ENCODE measurements at regions not wholly inside any gene's neighbourhood (a gene's known extent, or its start where the extent isn't known, plus 50 kb on each side); places are given as distances from the start of the nearest gene placed in this dataset.

DNA sequence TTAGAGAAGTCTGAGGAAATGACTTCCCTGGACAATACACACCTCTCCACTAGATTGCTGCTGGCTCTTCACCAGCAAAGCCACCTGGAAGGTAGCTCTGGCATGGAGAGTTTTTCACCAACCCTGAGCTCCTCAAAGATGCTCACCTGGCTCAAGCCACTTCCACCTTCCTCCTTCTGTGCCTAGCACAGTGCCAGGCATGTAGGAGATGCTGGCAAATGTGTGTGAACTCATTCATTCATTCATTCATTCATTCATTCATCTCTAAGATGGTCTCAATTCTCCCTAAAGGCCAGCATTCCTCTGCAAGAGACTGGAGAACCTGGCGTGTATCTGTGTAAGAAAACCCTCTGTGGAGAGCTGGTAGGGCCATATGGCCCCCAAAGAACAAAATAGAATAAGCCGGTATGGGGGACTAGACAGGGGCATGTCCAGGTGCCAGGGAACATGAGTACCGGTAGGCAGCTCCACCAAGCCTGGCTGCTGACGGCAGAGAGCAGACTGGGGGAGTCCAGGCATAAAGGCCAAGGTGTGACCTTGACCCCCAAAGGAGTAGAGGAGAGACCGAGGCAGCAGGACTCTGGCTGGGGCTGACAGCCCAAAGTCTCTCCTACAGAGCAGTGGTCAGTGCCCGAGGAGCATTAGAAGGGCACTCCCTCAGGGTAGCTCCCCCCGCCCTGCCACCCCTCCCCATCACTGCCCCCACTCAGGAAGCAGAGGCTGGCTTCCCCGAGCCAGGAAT is 132.2 kb upstream of the TNRC6C start:
- H3K27me3 ChIP-seq: no peaks in the 10 kb centered on the region
- no peak overlapping the region for H3K4me3 ChIP-seq
- TF ChIP-seq EP300 (IDR thresholded peaks at IDR 0.05; ENCODE audit: low read depth) (no peak), POLR2A (IDR thresholded peaks at IDR 0.05) (no peak)
- TF ChIP-seq, protein P1, sequence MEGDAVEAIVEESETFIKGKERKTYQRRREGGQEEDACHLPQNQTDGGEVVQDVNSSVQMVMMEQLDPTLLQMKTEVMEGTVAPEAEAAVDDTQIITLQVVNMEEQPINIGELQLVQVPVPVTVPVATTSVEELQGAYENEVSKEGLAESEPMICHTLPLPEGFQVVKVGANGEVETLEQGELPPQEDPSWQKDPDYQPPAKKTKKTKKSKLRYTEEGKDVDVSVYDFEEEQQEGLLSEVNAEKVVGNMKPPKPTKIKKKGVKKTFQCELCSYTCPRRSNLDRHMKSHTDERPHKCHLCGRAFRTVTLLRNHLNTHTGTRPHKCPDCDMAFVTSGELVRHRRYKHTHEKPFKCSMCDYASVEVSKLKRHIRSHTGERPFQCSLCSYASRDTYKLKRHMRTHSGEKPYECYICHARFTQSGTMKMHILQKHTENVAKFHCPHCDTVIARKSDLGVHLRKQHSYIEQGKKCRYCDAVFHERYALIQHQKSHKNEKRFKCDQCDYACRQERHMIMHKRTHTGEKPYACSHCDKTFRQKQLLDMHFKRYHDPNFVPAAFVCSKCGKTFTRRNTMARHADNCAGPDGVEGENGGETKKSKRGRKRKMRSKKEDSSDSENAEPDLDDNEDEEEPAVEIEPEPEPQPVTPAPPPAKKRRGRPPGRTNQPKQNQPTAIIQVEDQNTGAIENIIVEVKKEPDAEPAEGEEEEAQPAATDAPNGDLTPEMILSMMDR (IDR thresholded peaks at IDR 0.05): no peak
- in situ Hi-C loops (cut with MboI; ENCODE audit: low pct_ligation_motif_present in 1 of 4, low pct_unique_long_range_greater_than_20kb in 1 of 4, low sequenced_read_pairs in 3 of 4) (no loop called here), intact Hi-C loops (cut with DNase I; ENCODE audit: low total_unique reads) (no loop called here)
- no peak for DNase-seq
- WGBS, 2 donors (ENCODE audit: low coverage in 1 of 2): 86% methylated on average over 8 of the region's 8 CpGs; no CpG with 5 or more reads in 1 of the 2 donors
- no peaks in the 10 kb centered on the region for H3K36me3 ChIP-seq
- no peak overlapping the region for H3K27ac ChIP-seq
- H3K4me1 ChIP-seq: peaks cover 3 to 26% (median 16%) of the 10 kb centered on the region in 4 donors
- H3K9me3 ChIP-seq: no peaks in the 10 kb centered on the region

DNA sequence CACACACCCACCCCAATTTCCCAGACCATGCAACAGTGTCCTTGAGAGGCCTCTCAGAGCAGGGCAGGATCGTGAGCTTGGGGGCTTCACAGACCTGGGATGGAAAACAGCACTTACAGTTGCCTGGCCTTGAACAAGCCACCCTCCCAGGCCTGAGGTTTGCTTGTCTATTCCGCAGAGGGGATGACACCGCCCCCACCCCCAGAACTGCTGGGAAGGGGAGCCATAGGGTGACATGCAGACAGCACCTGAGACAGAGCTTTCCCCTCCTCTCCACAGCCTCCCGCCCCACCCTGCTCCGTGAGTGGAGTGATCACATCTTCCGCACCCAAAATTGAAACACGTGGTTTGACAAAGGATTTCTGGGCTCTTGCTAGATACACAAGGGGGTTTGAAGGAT is 131.5 kb upstream of the TNRC6C start:
- Histone ChIP-seq H3K27me3 (no peaks in the 10 kb centered on the region), H3K27ac (no peak overlapping the region), H3K36me3 (no peaks in the 10 kb centered on the region), H3K4me3 (no peak overlapping the region), H3K4me1 (peaks cover 3 to 27% (median 16%) of the 10 kb centered on the region in 4 donors), H3K9me3 (no peaks in the 10 kb centered on the region)
- no peak for DNase-seq
- no peak for TF ChIP-seq POLR2A (IDR thresholded peaks at IDR 0.05)
- TF ChIP-seq, protein P1 (IDR thresholded peaks at IDR 0.05): no peak
- TF ChIP-seq EP300 (IDR thresholded peaks at IDR 0.05; ENCODE audit: low read depth): no peak
- TF ChIP-seq POLR2AphosphoS5 (IDR thresholded peaks at IDR 0.05): no peak
- intact Hi-C loops (cut with DNase I; ENCODE audit: low total_unique reads): no loop called here
- in situ Hi-C loops (cut with MboI; ENCODE audit: low pct_ligation_motif_present in 1 of 4, low pct_unique_long_range_greater_than_20kb in 1 of 4, low sequenced_read_pairs in 3 of 4): no loop called here
- WGBS, 2 donors (ENCODE audit: low coverage in 1 of 2): 77% methylated on average over 7 of the region's 7 CpGs; no CpG with 5 or more reads in 1 of the 2 donors

DNA sequence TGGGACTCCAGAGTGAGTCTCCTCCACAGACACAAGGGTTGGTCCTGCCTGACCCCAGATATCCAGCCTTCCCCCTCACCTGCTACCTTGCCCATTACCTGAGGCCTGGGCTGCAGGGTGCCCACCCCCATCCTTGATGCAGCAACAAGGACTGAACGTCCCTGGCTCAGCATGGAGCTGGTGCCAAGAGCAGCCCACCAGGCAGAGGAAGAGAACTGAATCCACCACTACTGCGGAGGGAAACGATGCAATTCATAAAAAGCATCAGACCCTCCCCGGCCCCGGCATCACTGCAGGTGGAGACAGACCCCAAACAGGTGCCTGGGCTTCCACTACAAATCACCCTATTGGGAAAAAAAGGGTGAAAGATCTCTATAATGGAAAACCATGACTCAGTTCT is 131.0 kb upstream of the TNRC6C start:
- Histone ChIP-seq H3K36me3 (no peaks in the 10 kb centered on the region), H3K27me3 (no peaks in the 10 kb centered on the region), H3K9me3 (no peaks in the 10 kb centered on the region), H3K4me1 (peaks cover 3 to 26% (median 16%) of the 10 kb centered on the region in 4 donors), H3K4me3 (no peak overlapping the region), H3K27ac (no peak overlapping the region)
- WGBS, 2 donors (ENCODE audit: low coverage in 1 of 2): 82% methylated on average over 5 of the region's 5 CpGs; no CpG with 5 or more reads in 1 of the 2 donors
- TF ChIP-seq EP300 (IDR thresholded peaks at IDR 0.05; ENCODE audit: low read depth) (no peak), POLR2A (IDR thresholded peaks at IDR 0.05) (no peak), POLR2AphosphoS5 (IDR thresholded peaks at IDR 0.05) (no peak)
- TF ChIP-seq, protein P1 (IDR thresholded peaks at IDR 0.05): no peak
- in situ Hi-C loops (cut with MboI; ENCODE audit: low pct_ligation_motif_present in 1 of 4, low pct_unique_long_range_greater_than_20kb in 1 of 4, low sequenced_read_pairs in 3 of 4) (no loop called here), intact Hi-C loops (cut with DNase I; ENCODE audit: low total_unique reads) (no loop called here)
- no peak for DNase-seq

DNA sequence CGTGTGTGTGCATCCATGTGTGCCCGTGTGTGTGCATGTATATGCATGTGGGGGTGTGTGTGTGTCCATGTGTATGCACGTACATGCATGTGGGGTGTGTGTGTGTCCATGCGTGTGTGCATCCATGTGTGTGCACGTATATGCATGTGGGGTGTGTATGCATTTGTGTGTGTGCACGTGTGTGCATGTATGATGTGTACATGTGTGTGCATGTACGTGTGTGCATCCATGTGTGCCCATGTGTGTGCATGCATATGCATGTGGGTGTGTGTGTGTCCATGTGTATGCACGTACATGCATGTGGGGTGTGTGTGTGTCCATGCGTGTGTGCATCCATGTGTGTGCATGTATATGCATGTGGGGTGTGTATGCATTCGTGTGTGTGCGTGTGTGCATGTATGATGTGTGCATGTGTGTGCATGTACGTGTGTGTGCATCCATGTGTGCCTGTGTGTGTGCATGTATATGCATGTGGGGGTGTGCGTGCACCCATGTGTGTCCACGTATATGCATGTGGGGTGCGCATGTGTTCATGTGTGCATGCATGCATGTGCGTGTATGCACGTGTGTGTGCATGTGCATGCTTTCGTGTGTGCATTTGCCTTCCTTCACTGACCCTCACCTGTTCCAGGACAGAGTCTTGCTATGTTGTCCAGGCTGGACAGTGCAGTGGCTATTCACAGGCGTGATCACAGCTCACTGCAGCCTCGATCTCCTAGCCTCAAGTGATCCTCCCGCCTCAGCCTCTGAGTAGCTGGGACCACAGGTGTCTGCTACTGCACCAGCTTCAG is 129.6 kb upstream of the TNRC6C start:
- no peak for DNase-seq
- TF ChIP-seq EP300 (IDR thresholded peaks at IDR 0.05; ENCODE audit: low read depth) (no peak), POLR2AphosphoS5 (IDR thresholded peaks at IDR 0.05) (no peak), POLR2A (IDR thresholded peaks at IDR 0.05) (no peak)
- TF ChIP-seq, protein P1 (IDR thresholded peaks at IDR 0.05): no peak
- intact Hi-C loops (cut with DNase I; ENCODE audit: low total_unique reads) (no loop called here), in situ Hi-C loops (cut with MboI; ENCODE audit: low pct_ligation_motif_present in 1 of 4, low pct_unique_long_range_greater_than_20kb in 1 of 4, low sequenced_read_pairs in 3 of 4) (no loop called here)
- Histone ChIP-seq H3K27ac (no peak overlapping the region), H3K4me3 (no peak overlapping the region), H3K9me3 (no peaks in the 10 kb centered on the region), H3K4me1 (peaks cover 3 to 18% (median 8%) of the 10 kb centered on the region in 4 donors), H3K36me3 (no peaks in the 10 kb centered on the region), H3K27me3 (no peaks in the 10 kb centered on the region)
- 89% methylated on average over 21 of the region's 21 CpGs; no CpG with 5 or more reads in 1 of the 2 donors for WGBS, 2 donors (ENCODE audit: low coverage in 1 of 2)

Measured in transverse colon (tissue), 4 donors.